ENCODE measurements at regions not wholly inside any gene's neighbourhood (a gene's known extent, or its start where the extent isn't known, plus 50 kb on each side); places are given as distances from the start of the nearest gene placed in this dataset.

DNA sequence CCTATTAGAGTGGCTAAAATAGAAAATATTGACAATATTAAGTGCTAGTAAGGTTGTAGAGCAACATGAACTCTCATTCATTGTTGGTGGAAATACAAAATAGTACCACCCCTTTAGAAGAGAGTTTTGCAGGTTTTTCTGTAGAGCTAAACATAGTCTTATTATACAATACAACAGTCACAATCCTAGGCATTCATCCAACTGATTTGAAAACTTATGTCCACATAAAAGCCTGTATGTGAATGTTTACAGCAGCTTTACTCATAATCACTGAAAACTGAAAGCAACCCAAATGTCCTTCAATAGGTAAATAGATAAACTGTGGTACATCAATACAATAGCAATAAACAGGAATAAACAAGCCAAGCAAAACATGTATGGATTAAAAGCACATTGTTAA lies 127.2 kb upstream of the PRNP start:
- no peaks in the 10 kb centered on the region for H3K36me3 ChIP-seq (ENCODE audit: control insufficient read depth in 2 of 2, extremely low read depth in 1 of 2, insufficient read depth in 2 of 2, low read length in 2 of 2)
- CTCF ChIA-PET, result no interaction called here
- dilution Hi-C loops (cut with MboI; ENCODE audit: extremely low pct_ligation_motif_present, low sequenced_read_pairs), result no loop called here
- H3K9ac ChIP-seq (replicated peaks; ENCODE audit: extremely low read depth, insufficient read depth, low read length), result no peak overlapping the region
- H3K27me3 ChIP-seq (ENCODE audit: control insufficient read depth in 2 of 2, insufficient read depth in 2 of 2, low read length in 2 of 2), result no peaks in the 10 kb centered on the region
- peaks cover 21% of the 10 kb centered on the region for H3K4me1 ChIP-seq (ENCODE audit: control insufficient read depth, extremely low read depth, insufficient read depth, low read length)
- H3K9me3 ChIP-seq (replicated peaks; ENCODE audit: control insufficient read depth, insufficient read depth, low read length), result no peaks in the 10 kb centered on the region
- no peaks in the 10 kb centered on the region for H3K79me2 ChIP-seq (ENCODE audit: control insufficient read depth, insufficient read depth, low read length)
- H3K9me1 ChIP-seq (replicated peaks; ENCODE audit: control insufficient read depth, extremely low read depth, insufficient read depth, low read length), result no peaks in the 10 kb centered on the region
- no peak overlapping the region for H3K4me3 ChIP-seq (replicated peaks in 1 of 3; ENCODE audit: insufficient read depth in 1 of 3, low read depth in 1 of 3, low read length in 3 of 3)
- no peak overlapping the region for H2AFZ ChIP-seq (ENCODE audit: low read depth, low read length)
- no peak for FAIRE-seq
- intact Hi-C loops (cut with micrococcal nuclease), result no loop called here
- no peak overlapping the region for H3K27ac ChIP-seq (ENCODE audit: insufficient read depth, low read depth, low read length)
- no peak overlapping the region for H3K4me2 ChIP-seq (ENCODE audit: insufficient read depth, low read length)
- TF ChIP-seq JUN (IDR thresholded peaks at IDR 0.05; ENCODE audit: borderline replicate concordance, insufficient read depth, insufficient read length, low read depth) (no peak), MYC (IDR thresholded peaks at IDR 0.05; ENCODE audit: low read depth, low read length) (no peak), FOS (IDR thresholded peaks at IDR 0.05; ENCODE audit: borderline replicate concordance, insufficient read depth, low read length) (no peak), POLR2AphosphoS5 (IDR thresholded peaks at IDR 0.05; ENCODE audit: insufficient read depth, low read depth, low read length) (no peak), EZH2 (IDR thresholded peaks at IDR 0.05; ENCODE audit: borderline replicate concordance, low read depth, low read length, severe bottlenecking) (no peak), GATA2 (IDR thresholded peaks at IDR 0.05; ENCODE audit: insufficient read depth, insufficient read length, low read depth, low read length) (no peak)
- TF ChIP-seq, protein P1, sequence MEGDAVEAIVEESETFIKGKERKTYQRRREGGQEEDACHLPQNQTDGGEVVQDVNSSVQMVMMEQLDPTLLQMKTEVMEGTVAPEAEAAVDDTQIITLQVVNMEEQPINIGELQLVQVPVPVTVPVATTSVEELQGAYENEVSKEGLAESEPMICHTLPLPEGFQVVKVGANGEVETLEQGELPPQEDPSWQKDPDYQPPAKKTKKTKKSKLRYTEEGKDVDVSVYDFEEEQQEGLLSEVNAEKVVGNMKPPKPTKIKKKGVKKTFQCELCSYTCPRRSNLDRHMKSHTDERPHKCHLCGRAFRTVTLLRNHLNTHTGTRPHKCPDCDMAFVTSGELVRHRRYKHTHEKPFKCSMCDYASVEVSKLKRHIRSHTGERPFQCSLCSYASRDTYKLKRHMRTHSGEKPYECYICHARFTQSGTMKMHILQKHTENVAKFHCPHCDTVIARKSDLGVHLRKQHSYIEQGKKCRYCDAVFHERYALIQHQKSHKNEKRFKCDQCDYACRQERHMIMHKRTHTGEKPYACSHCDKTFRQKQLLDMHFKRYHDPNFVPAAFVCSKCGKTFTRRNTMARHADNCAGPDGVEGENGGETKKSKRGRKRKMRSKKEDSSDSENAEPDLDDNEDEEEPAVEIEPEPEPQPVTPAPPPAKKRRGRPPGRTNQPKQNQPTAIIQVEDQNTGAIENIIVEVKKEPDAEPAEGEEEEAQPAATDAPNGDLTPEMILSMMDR (IDR thresholded peaks at IDR 0.05; ENCODE audit: extremely low read depth in 1 of 2, insufficient read depth in 1 of 2, low read depth in 1 of 2, low read length in 2 of 2), result no peak
- TF ChIP-seq, protein P2, sequence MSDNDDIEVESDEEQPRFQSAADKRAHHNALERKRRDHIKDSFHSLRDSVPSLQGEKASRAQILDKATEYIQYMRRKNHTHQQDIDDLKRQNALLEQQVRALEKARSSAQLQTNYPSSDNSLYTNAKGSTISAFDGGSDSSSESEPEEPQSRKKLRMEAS (IDR thresholded peaks at IDR 0.05; ENCODE audit: insufficient read depth, insufficient read length), result no peak
- H4K20me1 ChIP-seq (replicated peaks; ENCODE audit: control insufficient read depth, extremely low read depth, insufficient read depth, low read length), result no peaks in the 10 kb centered on the region
- DNase-seq (ENCODE audit: low read depth, low spot score), result no peak
- POLR2A ChIA-PET, result no interaction called here
- no TSS peak for BruUV-seq (replicated peaks)
